PC-3 (cell line): ENCODE measurements at regions not wholly inside any gene's neighbourhood (a gene's known extent, or its start where the extent isn't known, plus 50 kb on each side); places are given as distances from the start of the nearest gene placed in this dataset.

Source experiments
- ATAC-seq: fragments of 200-7000 bp; cut with Tn5 transposase; 2 replicates; pipeline ENCODE4 v1.9.1; 2020; ENCODE audit warnings: mild to moderate bottlenecking, moderate library complexity
- BruUV-seq: library from RNA; stranded (reverse); fragments of 400-500 nt; replicated peaks from 2 replicates; lab custom pipeline; 2021; lab: Mats Ljungman, UMichigan
- CTCF ChIA-PET: fragments of 300-600 bp; sonication (Branson Sonifier 250); formaldehyde crosslinking; loops from one replicate; lab custom pipeline; 2022; ENCODE audit warnings: antibody characterized with exemption; lab: Charles Lee
- POLR2A ChIA-PET: fragments of 300-600 bp; sonication (Branson Sonifier 250); formaldehyde crosslinking; loops from one replicate; lab custom pipeline; 2022; ENCODE audit warnings: antibody characterized with exemption; ENCODE audit not compliant: unreplicated experiment; lab: Charles Lee
- DNase-seq: peaks from one replicate; pipeline ENCODE4 v3.0.0-alpha.2; 2015
- H2AFZ ChIP-seq: fragments of 300-600 bp; sonication (generic); 2 replicates; pipeline ENCODE4 v1.6.0; 2016; ENCODE audit warnings: antibody characterized with exemption, low read length
- H3F3A ChIP-seq: fragments of 300-600 bp; sonication (generic); one replicate; pipeline ENCODE4 v1.6.0; 2017; ENCODE audit warnings: antibody characterized with exemption, low read length, control low read depth, mild to moderate bottlenecking; ENCODE audit not compliant: unreplicated experiment
- H3K27ac ChIP-seq: fragments of 300-600 bp; sonication (generic); 2 replicates; pipeline ENCODE4 v1.5.1; 2016; ENCODE audit warnings: mild to moderate bottlenecking, low read length
- H3K27me3 ChIP-seq: fragments of 300-600 bp; sonication (generic); 2 replicates; pipeline ENCODE4 v1.6.1; 2016; ENCODE audit warnings: low read length, mixed read lengths
- H3K36me3 ChIP-seq: fragments of 300-600 bp; sonication (generic); 2 replicates; pipeline ENCODE4 v1.6.1; 2016; ENCODE audit warnings: low read depth, mixed run types, low read length, mixed read lengths
- H3K4me1 ChIP-seq: fragments of 300-600 bp; sonication (generic); 2 replicates; pipeline ENCODE4 v1.5.1; 2016; ENCODE audit warnings: low read length; ENCODE audit not compliant: insufficient read depth
- H3K4me2 ChIP-seq: fragments of 300-600 bp; sonication (generic); 2 replicates; pipeline ENCODE4 v1.6.0; 2016; ENCODE audit warnings: low read length
- H3K4me3 ChIP-seq: fragments of 300-600 bp; sonication (generic); 2 replicates; pipeline ENCODE4 v1.5.1; 2016; ENCODE audit warnings: mild to moderate bottlenecking, low read length, mixed read lengths
- H3K79me2 ChIP-seq: fragments of 300-600 bp; sonication (generic); 2 replicates; pipeline ENCODE4 v1.6.1; 2017; ENCODE audit warnings: low read length, mixed read lengths
- H3K9ac ChIP-seq: fragments of 300-600 bp; sonication (generic); 2 replicates; pipeline ENCODE4 v1.6.0; 2016; ENCODE audit warnings: mild to moderate bottlenecking, low read length
- H3K9me2 ChIP-seq: fragments of 300-600 bp; sonication (generic); replicated peaks from 2 replicates; pipeline ENCODE4 v1.6.1; 2016; ENCODE audit warnings: mixed run types, low read length, mixed read lengths
- H3K9me3 ChIP-seq: fragments of 300-600 bp; sonication (generic); 2 replicates; pipeline ENCODE4 v1.6.1; 2016; ENCODE audit warnings: low read length, mixed read lengths
- H4K20me1 ChIP-seq: fragments of 300-600 bp; sonication (generic); 2 replicates; pipeline ENCODE4 v1.6.1; 2016; ENCODE audit warnings: low read length, mixed read lengths
- CTCF ChIP-seq: fragments of 300-600 bp; sonication (generic); conservative IDR thresholded peaks from 2 replicates; pipeline ENCODE4 v1.5.1; 2017; ENCODE audit warnings: antibody characterized with exemption, low read depth, mild to moderate bottlenecking, low read length
- EZH2 ChIP-seq: fragments of 300-600 bp; sonication (generic); IDR thresholded peaks from one replicate; pipeline ENCODE4 v1.6.1; 2017; ENCODE audit warnings: antibody characterized with exemption, mild to moderate bottlenecking, low read length; ENCODE audit not compliant: unreplicated experiment
- EZH2phosphoT487 ChIP-seq: fragments of 300-600 bp; sonication (generic); IDR thresholded peaks from 2 replicates; pipeline ENCODE4 v1.6.1; 2018; ENCODE audit warnings: mild to moderate bottlenecking, antibody characterized with exemption, low read length, borderline replicate concordance
- intact Hi-C: fragments of 100-400 bp; cut with micrococcal nuclease; formaldehyde crosslinking; loops from 2 replicates; pipeline ENCODE4 v1.9.0; 2023

- Histone ChIP-seq H3K27ac (no peak overlapping the region), H3K36me3 (no peaks in the 10 kb centered on the region), H3K9me3 (no peaks in the 10 kb centered on the region), H3K27me3 (no peaks in the 10 kb centered on the region), H3K79me2 (no peaks in the 10 kb centered on the region), H3K4me2 (no peak overlapping the region), H4K20me1 (no peaks in the 10 kb centered on the region), H2AFZ (no peak overlapping the region), H3K4me3 (no peak overlapping the region), H3F3A (no peaks in the 10 kb centered on the region), H3K9ac (no peak overlapping the region), H3K4me1 (no peaks in the 10 kb centered on the region), H3K9me2 (no peaks in the 10 kb centered on the region)
- ATAC-seq, result no peak
- TF ChIP-seq EZH2phosphoT487 (no peak), EZH2 (no peak), CTCF (no peak)
- no TSS peak for BruUV-seq
- no peak for DNase-seq
- ChIA-PET CTCF (no interaction called here), POLR2A (interaction anchor here (0.6 kb wide), 1 partner anchor 387 kb away, joined by 3 read pairs; no protein-coding TSS in a partner anchor)
- intact Hi-C loops, result no loop called here
Observed at GRCh38 chr4:19857380-19857779, 394.3 kb upstream of the SLIT2 start.

GRCh38 chr4:19850909-19851308, 400.8 kb upstream of the SLIT2 start:
- intact Hi-C loops, result no loop called here
- Histone ChIP-seq H3K27ac (peak overlapping the region; percentile 89), H3K9ac (peak overlapping the region; percentile 60), H3K9me3 (no peaks in the 10 kb centered on the region), H4K20me1 (no peaks in the 10 kb centered on the region), H3K27me3 (no peaks in the 10 kb centered on the region), H3K36me3 (no peaks in the 10 kb centered on the region), H3K4me1 (peaks cover 18% of the 10 kb centered on the region), H3K4me3 (peak overlapping the region; percentile 29; the same call in 1 of the 2 replicates), H3K4me2 (peak overlapping the region; percentile 74), H3K79me2 (no peaks in the 10 kb centered on the region), H3F3A (peaks cover 3% of the 10 kb centered on the region), H3K9me2 (no peaks in the 10 kb centered on the region), H2AFZ (peak overlapping the region; percentile 72)
- CTCF ChIA-PET, result interaction anchor here (0.5 to 1.4 kb wide), 3 partner anchors 140 to 412 kb away, joined by 3 to 5 read pairs (median 4); no protein-coding TSS in a partner anchor
- peak; percentile 92 for DNase-seq
- ATAC-seq, result peak; percentile 99
- TF ChIP-seq EZH2 (no peak), CTCF (peak; percentile 54)
- POLR2A ChIA-PET, result no interaction called here
- no TSS peak for BruUV-seq

- no peak overlapping the region for H3K4me3 ChIP-seq
- no peaks in the 10 kb centered on the region for H3K36me3 ChIP-seq
- H3K4me2 ChIP-seq, result no peak overlapping the region
- H3K9me2 ChIP-seq, result no peaks in the 10 kb centered on the region
- no peak overlapping the region for H3K9ac ChIP-seq
- H3K9me3 ChIP-seq, result no peaks in the 10 kb centered on the region
- no peaks in the 10 kb centered on the region for H4K20me1 ChIP-seq
- H3F3A ChIP-seq, result no peaks in the 10 kb centered on the region
- ATAC-seq (no peak), DNase-seq (no peak)
- H2AFZ ChIP-seq, result no peak overlapping the region
- TF ChIP-seq CTCF (no peak), EZH2 (no peak), EZH2phosphoT487 (no peak)
- no peaks in the 10 kb centered on the region for H3K79me2 ChIP-seq
- no peak overlapping the region for H3K27ac ChIP-seq
- BruUV-seq, result no TSS peak
- POLR2A ChIA-PET, result no interaction called here
- CTCF ChIA-PET, result no interaction called here
- H3K27me3 ChIP-seq, result no peaks in the 10 kb centered on the region
- intact Hi-C loops, result no loop called here
- no peaks in the 10 kb centered on the region for H3K4me1 ChIP-seq
Observed at GRCh38 chr4:19844446-19844845, 407.3 kb upstream of the SLIT2 start.
